ENCODE measurements at regions not wholly inside any gene's neighbourhood (a gene's known extent, or its start where the extent isn't known, plus 50 kb on each side); places are given as distances from the start of the nearest gene placed in this dataset.

GRCh38 chr2:57920342-57920939 lies 126.2 kb upstream of the VRK2 start:
- WGBS, 3 donors, result 80 to 86% (median 82%) methylated on average over 5 of the region's 5 CpGs
- Histone ChIP-seq H3K36me3 (ENCODE audit: insufficient read depth in 1 of 2, low read depth in 1 of 2) (no peaks in the 10 kb centered on the region), H3K27me3 (ENCODE audit: insufficient read depth in 3 of 3, low read length in 2 of 3) (no peaks in the 10 kb centered on the region), H3K4me1 (no peaks in the 10 kb centered on the region), H3K27ac (no peak overlapping the region), H3K4me3 (no peak overlapping the region), H3K9me3 (no peaks in the 10 kb centered on the region)
- DNase-seq (no peak), ATAC-seq (no peak)
- intact Hi-C loops (cut with DNase I), result no loop called here
- TF ChIP-seq, protein P1, sequence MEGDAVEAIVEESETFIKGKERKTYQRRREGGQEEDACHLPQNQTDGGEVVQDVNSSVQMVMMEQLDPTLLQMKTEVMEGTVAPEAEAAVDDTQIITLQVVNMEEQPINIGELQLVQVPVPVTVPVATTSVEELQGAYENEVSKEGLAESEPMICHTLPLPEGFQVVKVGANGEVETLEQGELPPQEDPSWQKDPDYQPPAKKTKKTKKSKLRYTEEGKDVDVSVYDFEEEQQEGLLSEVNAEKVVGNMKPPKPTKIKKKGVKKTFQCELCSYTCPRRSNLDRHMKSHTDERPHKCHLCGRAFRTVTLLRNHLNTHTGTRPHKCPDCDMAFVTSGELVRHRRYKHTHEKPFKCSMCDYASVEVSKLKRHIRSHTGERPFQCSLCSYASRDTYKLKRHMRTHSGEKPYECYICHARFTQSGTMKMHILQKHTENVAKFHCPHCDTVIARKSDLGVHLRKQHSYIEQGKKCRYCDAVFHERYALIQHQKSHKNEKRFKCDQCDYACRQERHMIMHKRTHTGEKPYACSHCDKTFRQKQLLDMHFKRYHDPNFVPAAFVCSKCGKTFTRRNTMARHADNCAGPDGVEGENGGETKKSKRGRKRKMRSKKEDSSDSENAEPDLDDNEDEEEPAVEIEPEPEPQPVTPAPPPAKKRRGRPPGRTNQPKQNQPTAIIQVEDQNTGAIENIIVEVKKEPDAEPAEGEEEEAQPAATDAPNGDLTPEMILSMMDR (IDR thresholded peaks at IDR 0.05), result no peak

- no peak overlapping the region for H3K27ac ChIP-seq
- DNase-seq (no peak), ATAC-seq (no peak)
- no peaks in the 10 kb centered on the region for H3K4me1 ChIP-seq
- TF ChIP-seq, protein P1 (IDR thresholded peaks at IDR 0.05), result no peak
- intact Hi-C loops (cut with DNase I), result no loop called here
- no peak overlapping the region for H3K4me3 ChIP-seq
- no peaks in the 10 kb centered on the region for H3K27me3 ChIP-seq (ENCODE audit: insufficient read depth in 3 of 3, low read length in 2 of 3)
- H3K9me3 ChIP-seq, result peaks cover 22% of the 10 kb centered on the region
- H3K36me3 ChIP-seq (ENCODE audit: insufficient read depth in 1 of 2, low read depth in 1 of 2), result no peaks in the 10 kb centered on the region
Observed at GRCh38 chr2:57934659-57935058, 111.9 kb upstream of the VRK2 start.

DNA sequence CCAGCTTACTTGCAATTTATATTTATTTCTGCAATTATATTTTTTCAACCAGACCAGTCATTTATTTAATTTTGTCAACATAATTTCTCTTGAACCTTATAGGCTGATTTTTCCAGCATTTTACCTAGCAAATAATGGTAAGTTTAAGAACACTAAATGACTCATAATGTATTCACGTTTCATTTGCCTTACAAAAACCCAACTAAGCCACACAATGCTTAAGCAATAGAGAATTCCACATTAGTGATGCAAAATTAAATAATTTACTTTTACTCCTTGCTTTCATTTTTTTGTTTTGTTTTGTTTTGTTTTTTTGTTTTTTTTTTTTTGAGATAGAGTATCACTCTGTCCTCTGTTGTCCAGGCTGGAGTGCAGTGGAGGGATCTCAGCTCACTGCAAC lies 110.4 kb upstream of the VRK2 start:
- Histone ChIP-seq H3K27ac (no peak overlapping the region), H3K4me3 (no peak overlapping the region), H3K4me1 (no peaks in the 10 kb centered on the region), H3K36me3 (ENCODE audit: insufficient read depth in 1 of 2, low read depth in 1 of 2) (no peaks in the 10 kb centered on the region), H3K27me3 (ENCODE audit: insufficient read depth in 3 of 3, low read length in 2 of 3) (no peaks in the 10 kb centered on the region), H3K9me3 (peaks cover 22% of the 10 kb centered on the region)
- DNase-seq (no peak), ATAC-seq (no peak)
- TF ChIP-seq, protein P1 (IDR thresholded peaks at IDR 0.05), result no peak
- 74 to 81% (median 79%) methylated on average over 1 of the region's 1 CpG for WGBS, 3 donors
- intact Hi-C loops (cut with DNase I), result no loop called here

DNA sequence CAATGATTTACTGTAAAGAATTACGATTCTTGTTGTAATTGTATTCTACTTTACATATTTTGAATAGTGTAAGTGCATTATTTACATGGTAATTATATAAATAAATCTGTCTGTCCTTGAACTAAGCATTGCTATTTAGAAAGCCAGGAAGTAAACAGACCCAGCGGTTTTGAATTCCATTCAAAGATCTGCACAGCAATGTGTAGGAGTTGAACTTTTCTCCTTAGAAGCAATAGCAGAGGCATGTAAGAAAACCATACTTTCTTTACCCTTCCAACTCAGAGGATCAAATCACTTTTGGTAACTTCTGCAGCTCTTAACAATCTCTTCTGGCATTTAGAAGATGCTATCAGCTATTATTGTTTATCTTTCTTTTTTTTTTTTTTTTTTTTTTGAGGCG lies 109.2 kb upstream of the VRK2 start:
- intact Hi-C loops (cut with DNase I), result no loop called here
- Histone ChIP-seq H3K4me3 (no peak overlapping the region), H3K4me1 (no peaks in the 10 kb centered on the region), H3K27me3 (ENCODE audit: insufficient read depth in 3 of 3, low read length in 2 of 3) (no peaks in the 10 kb centered on the region), H3K27ac (no peak overlapping the region), H3K9me3 (peaks cover 22% of the 10 kb centered on the region), H3K36me3 (ENCODE audit: insufficient read depth in 1 of 2, low read depth in 1 of 2) (no peaks in the 10 kb centered on the region)
- no peak for ATAC-seq
- DNase-seq, result no peak
- TF ChIP-seq, protein P1 (IDR thresholded peaks at IDR 0.05), result no peak
- 68 to 83% (median 72%) methylated on average over 3 of the region's 3 CpGs for WGBS, 3 donors

DNA sequence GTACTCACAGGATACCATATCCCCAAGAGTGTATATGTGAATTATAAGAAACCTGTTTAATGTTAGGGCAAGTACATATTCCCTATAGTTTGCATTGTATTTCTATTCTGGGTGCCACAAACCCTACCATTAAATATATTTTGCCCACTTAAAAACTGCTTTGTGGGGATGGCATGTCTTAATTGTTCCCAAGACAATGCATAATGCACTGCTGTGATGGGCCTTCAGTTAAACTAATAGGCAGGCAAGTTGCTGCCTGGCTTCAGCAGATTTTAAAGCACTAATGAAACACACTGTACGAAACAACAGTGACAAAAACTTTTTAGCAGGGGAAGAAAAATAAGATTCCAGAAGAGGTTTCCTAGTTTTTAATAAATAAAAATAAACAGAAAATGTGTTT lies 104.8 kb upstream of the VRK2 start:
- H3K27ac ChIP-seq, result no peak overlapping the region
- no peaks in the 10 kb centered on the region for H3K4me1 ChIP-seq
- WGBS, 3 donors, result 90 to 93% (median 93%) methylated on average over 1 of the region's 1 CpG
- intact Hi-C loops (cut with DNase I), result no loop called here
- peaks cover 4% of the 10 kb centered on the region for H3K9me3 ChIP-seq
- no peaks in the 10 kb centered on the region for H3K36me3 ChIP-seq (ENCODE audit: insufficient read depth in 1 of 2, low read depth in 1 of 2)
- DNase-seq (no peak), ATAC-seq (no peak)
- H3K27me3 ChIP-seq (ENCODE audit: insufficient read depth in 3 of 3, low read length in 2 of 3), result no peaks in the 10 kb centered on the region
- no peak overlapping the region for H3K4me3 ChIP-seq
- TF ChIP-seq, protein P1 (IDR thresholded peaks at IDR 0.05), result no peak
